Adrenal gland (tissue), 9 donors: ENCODE measurements at regions not wholly inside any gene's neighbourhood (a gene's known extent, or its start where the extent isn't known, plus 50 kb on each side); places are given as distances from the start of the nearest gene placed in this dataset.

Experiments
- DNase-seq, 7 donors: peaks; one replicate each; pipeline ENCODE4 v3.0.0-alpha.2; 2019 to 2020
- H3K27ac ChIP-seq, 5 donors: fragments of 200-600 bp; sonication (generic) in 4 of 5; 1 replicate in 3 of 5; 2 replicates in 2 of 5; pipeline versions ENCODE4 v1.5.1 to v1.8.0; 2016 to 2020; ENCODE audit warnings: mild to moderate bottlenecking in 1 of 5
- H3K27me3 ChIP-seq: fragments of 200-600 bp; 2 replicates; pipeline ENCODE4 v1.8.0; 2021
- H3K36me3 ChIP-seq, 2 donors: fragments of 200-600 bp; replicated peaks in 1 of 2; 1 replicate in 1 of 2; 2 replicates in 1 of 2; pipeline versions ENCODE4 v1.5.1 to v1.8.0; 2018 to 2022
- H3K4me1 ChIP-seq, 2 donors: fragments of 200-600 bp; replicated peaks in 1 of 2; 1 replicate in 1 of 2; 2 replicates in 1 of 2; pipeline versions ENCODE4 v1.5.1 to v1.8.0; 2018 to 2021
- H3K4me3 ChIP-seq, 4 donors: fragments of 200-600 bp; sonication (generic) in 3 of 4; one replicate each; pipeline ENCODE4 v1.5.1; 2016 to 2018
- H3K9me3 ChIP-seq, 3 donors: fragments of 200-600 bp; sonication (generic) in 1 of 3; replicated peaks in 1 of 3; 1 replicate in 2 of 3; 2 replicates in 1 of 3; pipeline versions ENCODE4 v1.5.1 to v1.8.0; 2016 to 2021
- CTCF ChIP-seq, 6 experiments: fragments of 450-650 bp in 4 of 6; fragments of 200-600 bp in 2 of 6; sonication (generic) in 1 of 6; IDR thresholded peaks; 1 replicate in 5 of 6; 2 replicates in 1 of 6; pipeline versions ENCODE4 v1.5.1 to v1.8.0; 2016 to 2021; ENCODE audit warnings: antibody characterized with exemption in 6 of 6, mild to moderate bottlenecking in 2 of 6, moderate library complexity in 1 of 6
- POLR2A ChIP-seq, 2 donors: fragments of 450-650 bp; IDR thresholded peaks; one replicate each; pipeline ENCODE4 v1.6.1; 2017; ENCODE audit warnings: antibody characterized with exemption in 2 of 2, mild to moderate bottlenecking in 2 of 2, moderate library complexity in 1 of 2
- WGBS, 4 donors: extraction: QIAGEN DNeasy Blood & Tissue Kit in 2 of 4; methylation state at CpG; one replicate each; pipeline versions ENCODE4 v1.1.5 to v1.1.7; 2013 to 2017; 5-methylcytosine and 5-hydroxymethylcytosine counted together
- intact Hi-C, 2 donors: fragments of 100-400 bp; cut with DNase I; formaldehyde crosslinking; loops; one replicate each; pipeline versions ENCODE4 v1.14.1 to v1.15.0; 2022 to 2023
- small RNA-seq, 2 donors: library from RNA; depleted of rRNA; stranded (forward); fragments of <200 nt; gene quantifications; one replicate each; pipeline ENCODE3, GENCODE V24; 2016
- donor health status: healthy with polysubstance abuse.
- donor health status: Bipolar disorder and iron deficiency.
- donor health status: DM: yes; HTN: yes; CAD: no.
- donor health status: DM: no; HTN: no; CAD: no.
- donor health status: DM: no; HTN: no; CAD: no.

- no peaks in the 10 kb centered on the region for H3K4me1 ChIP-seq
- H3K36me3 ChIP-seq: no peaks in the 10 kb centered on the region
- no peak for DNase-seq
- TF ChIP-seq CTCF (IDR thresholded peaks at IDR 0.05) (no peak), POLR2A (IDR thresholded peaks at IDR 0.05) (no peak)
- intact Hi-C loops: no loop called here
- peaks cover 0 to 7% (median 6%) of the 10 kb centered on the region in 3 donors for H3K9me3 ChIP-seq
- H3K27ac ChIP-seq: no peak overlapping the region
- H3K4me3 ChIP-seq: no peak overlapping the region
- H3K27me3 ChIP-seq: no peaks in the 10 kb centered on the region
Measured at GRCh38 chr20:40977218-40977617, 51.4 kb upstream of the TOP1 start.

GRCh38 chr20:40978761-40979160 is 49.9 kb upstream of the TOP1 start:
- no peaks in the 10 kb centered on the region for H3K4me1 ChIP-seq
- no peaks in the 10 kb centered on the region for H3K36me3 ChIP-seq
- WGBS, 4 donors: 85 to 91% (median 89%) methylated on average over 3 of the region's 3 CpGs
- TF ChIP-seq CTCF (IDR thresholded peaks at IDR 0.05) (no peak), POLR2A (IDR thresholded peaks at IDR 0.05) (no peak)
- DNase-seq: no peak
- H3K9me3 ChIP-seq: peaks cover 0 to 7% (median 6%) of the 10 kb centered on the region in 3 donors
- no peak overlapping the region for H3K27ac ChIP-seq
- intact Hi-C loops: no loop called here
- no peaks in the 10 kb centered on the region for H3K27me3 ChIP-seq
- no peak overlapping the region for H3K4me3 ChIP-seq

Small RNAs in the stretch of these regions (small RNA-seq; reads per million reads assigned to genes)
- gene RNA5SP484: 0 reads per million in 2 donors
